Gastrocnemius medialis (tissue), 4 donors: ENCODE measurements at regions not wholly inside any gene's neighbourhood (a gene's known extent, or its start where the extent isn't known, plus 50 kb on each side); places are given as distances from the start of the nearest gene placed in this dataset.
"Not testable (repeated sequence)": the region's sequence is repeated elsewhere in the genome, so short reads cannot be mapped to it uniquely, and the experiment has no call there.

Experiments
- ATAC-seq, 2 donors: fragments of 150-250 bp; one replicate each; pipeline ENCODE4 v1.9.1; 2016
- DNase-seq, 2 donors: peaks; one replicate each; pipeline ENCODE4 v3.0.0-alpha.2; 2019
- H3K27ac ChIP-seq, 4 donors: fragments of 200-600 bp; sonication (generic); 1 replicate in 1 of 4; 2 replicates in 3 of 4; pipeline ENCODE4 v1.5.1; 2016 to 2018; ENCODE audit warnings: mild to moderate bottlenecking in 2 of 4, moderate library complexity in 1 of 4
- H3K27me3 ChIP-seq, 3 donors: fragments of 200-600 bp; sonication (generic) in 2 of 3; 1 replicate in 1 of 3; 2 replicates in 2 of 3; pipeline versions ENCODE4 v1.5.1 to v1.6.0; 2016 to 2019; ENCODE audit warnings: mild to moderate bottlenecking in 1 of 3, moderate library complexity in 1 of 3
- H3K36me3 ChIP-seq, 2 donors: fragments of 200-600 bp; sonication (generic) in 1 of 2; one replicate each; pipeline ENCODE4 v1.5.1; 2017 to 2018
- H3K4me1 ChIP-seq, 2 donors: fragments of 200-600 bp; sonication (generic) in 1 of 2; one replicate each; pipeline ENCODE4 v1.5.1; 2016 to 2017; ENCODE audit warnings: mild to moderate bottlenecking in 2 of 2
- H3K4me3 ChIP-seq, 4 donors: fragments of 200-600 bp; sonication (generic) in 3 of 4; 1 replicate in 1 of 4; 2 replicates in 3 of 4; pipeline ENCODE4 v1.5.1; 2016 to 2019; ENCODE audit warnings: mild to moderate bottlenecking in 2 of 4
- H3K9me3 ChIP-seq, 3 donors: fragments of 200-600 bp; sonication (generic) in 2 of 3; 1 replicate in 1 of 3; 2 replicates in 2 of 3; pipeline ENCODE4 v1.5.1; 2016 to 2019
- CTCF ChIP-seq, 5 experiments: fragments of 450-650 bp in 3 of 5; fragments of 200-600 bp in 2 of 5; sonication (generic) in 2 of 5; IDR thresholded peaks in 4 of 5; conservative IDR thresholded peaks in 1 of 5; 1 replicate in 4 of 5; 2 replicates in 1 of 5; pipeline ENCODE4 v1.5.1; 2016 to 2019; ENCODE audit warnings: antibody characterized with exemption in 5 of 5, mild to moderate bottlenecking in 3 of 5, moderate library complexity in 3 of 5
- POLR2A ChIP-seq, 2 donors: fragments of 450-650 bp; IDR thresholded peaks; one replicate each; pipeline ENCODE4 v1.6.1; 2017; ENCODE audit warnings: antibody characterized with exemption in 2 of 2, mild to moderate bottlenecking in 2 of 2, moderate library complexity in 2 of 2
- in situ Hi-C, 4 donors: fragments of 200-750 bp; cut with MboI; loops; one replicate each; pipeline versions ENCODE4 v1.15.0 to v1.8.0; 2017; ENCODE audit warnings: low sequenced_read_pairs in 4 of 4
- intact Hi-C: fragments of 100-400 bp; cut with DNase I; formaldehyde crosslinking; loops from one replicate; pipeline ENCODE4 v1.15.1; 2023; ENCODE audit warnings: low total_unique reads

- Histone ChIP-seq H3K36me3 (no peaks in the 10 kb centered on the region), H3K27me3 (no peaks in the 10 kb centered on the region), H3K4me3 (no peak overlapping the region), H3K27ac (no peak overlapping the region), H3K4me1 (no peaks in the 10 kb centered on the region), H3K9me3 (no peaks in the 10 kb centered on the region)
- DNase-seq (no peak), ATAC-seq (no peak)
- intact Hi-C loops = no loop called here
- no peak for TF ChIP-seq CTCF (IDR thresholded peaks at IDR 0.05 in 4 of 5, conservative IDR thresholded peaks at IDR 0.05 in 1 of 5)
- no peak for TF ChIP-seq POLR2A (IDR thresholded peaks at IDR 0.05)
- in situ Hi-C loops = no loop called here
Observed at GRCh38 chr14:105739331-105740102, 213.1 kb downstream of the TMEM121 start.

GRCh38 chr14:105740272-105740671, 213.9 kb downstream of the TMEM121 start:
- H3K36me3 ChIP-seq, H3K9me3 ChIP-seq, intact Hi-C loops, in situ Hi-C loops, ATAC-seq, H3K4me1 ChIP-seq, H3K27me3 ChIP-seq, H3K4me3 ChIP-seq, H3K27ac ChIP-seq, DNase-seq: not testable (repeated sequence)

GRCh38 chr14:105740961-105741360, 214.6 kb downstream of the TMEM121 start:
- H3K4me1 ChIP-seq, H3K36me3 ChIP-seq, in situ Hi-C loops, DNase-seq, H3K4me3 ChIP-seq, ATAC-seq, intact Hi-C loops, H3K27ac ChIP-seq, H3K27me3 ChIP-seq, H3K9me3 ChIP-seq: not testable (repeated sequence)

- H3K9me3 ChIP-seq, H3K4me1 ChIP-seq, ATAC-seq, H3K27ac ChIP-seq, H3K27me3 ChIP-seq, DNase-seq, in situ Hi-C loops, H3K4me3 ChIP-seq, intact Hi-C loops, H3K36me3 ChIP-seq: not testable (repeated sequence)
Observed at GRCh38 chr14:105741707-105742530, 215.5 kb downstream of the TMEM121 start.

- Histone ChIP-seq H3K4me3 (no peak overlapping the region), H3K4me1 (no peaks in the 10 kb centered on the region), H3K27me3 (no peaks in the 10 kb centered on the region), H3K9me3 (no peaks in the 10 kb centered on the region), H3K27ac (no peak overlapping the region), H3K36me3 (no peaks in the 10 kb centered on the region)
- no peak for TF ChIP-seq CTCF (IDR thresholded peaks at IDR 0.05 in 4 of 5, conservative IDR thresholded peaks at IDR 0.05 in 1 of 5)
- TF ChIP-seq POLR2A (IDR thresholded peaks at IDR 0.05) = no peak
- intact Hi-C loops = no loop called here
- DNase-seq (no peak), ATAC-seq (no peak)
- in situ Hi-C loops = no loop called here
Observed at GRCh38 chr14:105742531-105742848, 216.1 kb downstream of the TMEM121 start.

- in situ Hi-C loops, H3K9me3 ChIP-seq, H3K27ac ChIP-seq, intact Hi-C loops, DNase-seq, ATAC-seq, H3K4me3 ChIP-seq, H3K27me3 ChIP-seq, H3K4me1 ChIP-seq, H3K36me3 ChIP-seq: not testable (repeated sequence)
Observed at GRCh38 chr14:105742904-105743701, 216.7 kb downstream of the TMEM121 start.

- H3K9me3 ChIP-seq, DNase-seq, H3K27me3 ChIP-seq, H3K4me1 ChIP-seq, intact Hi-C loops, ATAC-seq, H3K4me3 ChIP-seq, H3K36me3 ChIP-seq, H3K27ac ChIP-seq, in situ Hi-C loops: not testable (repeated sequence)
Observed at GRCh38 chr14:105744213-105744787, 217.9 kb downstream of the TMEM121 start.
